Suprapubic skin (tissue), 4 donors: ENCODE measurements at regions not wholly inside any gene's neighbourhood (a gene's known extent, or its start where the extent isn't known, plus 50 kb on each side); places are given as distances from the start of the nearest gene placed in this dataset.

Experiments used
- DNase-seq, 2 donors: peaks; one replicate each; pipeline ENCODE4 v3.0.0-alpha.2; 2019; ENCODE audit warnings: low spot score in 2 of 2
- H3K27ac ChIP-seq: fragments of 200-600 bp; sonication (generic); one replicate; pipeline ENCODE4 v1.5.1; 2019
- H3K27me3 ChIP-seq: fragments of 200-600 bp; sonication (generic); one replicate; pipeline ENCODE4 v1.5.1; 2019
- H3K36me3 ChIP-seq: fragments of 200-600 bp; sonication (generic); one replicate; pipeline ENCODE4 v1.5.1; 2019
- H3K4me1 ChIP-seq: fragments of 200-600 bp; sonication (generic); one replicate; pipeline ENCODE4 v1.5.1; 2019
- H3K4me3 ChIP-seq: fragments of 200-600 bp; sonication (generic); one replicate; pipeline ENCODE4 v1.5.1; 2019; ENCODE audit warnings: mild to moderate bottlenecking
- H3K9me3 ChIP-seq: fragments of 200-600 bp; sonication (generic); one replicate; pipeline ENCODE4 v1.5.1; 2019
- CTCF ChIP-seq, 2 donors: fragments of 200-600 bp in 1 of 2; fragments of 450-650 bp in 1 of 2; sonication (generic) in 1 of 2; IDR thresholded peaks; one replicate each; pipeline ENCODE4 v1.5.1; 2016 to 2019; ENCODE audit warnings: antibody characterized with exemption in 2 of 2, mild to moderate bottlenecking in 1 of 2, moderate library complexity in 1 of 2
- EP300 ChIP-seq: sonication (generic); formaldehyde crosslinking; IDR thresholded peaks from one replicate; pipeline ENCODE4 v1.6.1; 2017; ENCODE audit warnings: antibody characterized with exemption
- POLR2A ChIP-seq, 2 donors: fragments of 450-650 bp; IDR thresholded peaks; one replicate each; pipeline ENCODE4 v1.6.1; 2017; ENCODE audit warnings: antibody characterized with exemption in 2 of 2, mild to moderate bottlenecking in 2 of 2, moderate library complexity in 2 of 2
- POLR2AphosphoS5 ChIP-seq, 3 donors: sonication (generic); formaldehyde crosslinking; IDR thresholded peaks; one replicate each; pipeline ENCODE4 v1.6.1; 2017; ENCODE audit warnings: antibody characterized with exemption in 3 of 3
- WGBS: methylation state at CpG from one replicate; pipeline ENCODE4 v1.1.5; 2018; 5-methylcytosine and 5-hydroxymethylcytosine counted together

GRCh38 chr16:35485915-35486314, 2026.5 kb downstream of the TP53TG3F start:
- Histone ChIP-seq H3K9me3 (no peaks in the 10 kb centered on the region), H3K27ac (no peak overlapping the region), H3K4me3 (no peak overlapping the region), H3K4me1 (no peaks in the 10 kb centered on the region), H3K36me3 (no peaks in the 10 kb centered on the region), H3K27me3 (no peaks in the 10 kb centered on the region)
- 83% methylated on average over 17 of the region's 17 CpGs for WGBS
- TF ChIP-seq POLR2A (IDR thresholded peaks at IDR 0.05) (no peak), CTCF (IDR thresholded peaks at IDR 0.05) (no peak), EP300 (no peak), POLR2AphosphoS5 (IDR thresholded peaks at IDR 0.05) (no peak)
- no peak for DNase-seq

GRCh38 chr16:35492225-35492624, 2032.8 kb downstream of the TP53TG3F start:
- H3K4me3 ChIP-seq, result no peak overlapping the region
- H3K9me3 ChIP-seq, result no peaks in the 10 kb centered on the region
- no peaks in the 10 kb centered on the region for H3K4me1 ChIP-seq
- no peaks in the 10 kb centered on the region for H3K27me3 ChIP-seq
- DNase-seq, result no peak
- no peak overlapping the region for H3K27ac ChIP-seq
- TF ChIP-seq POLR2AphosphoS5 (IDR thresholded peaks at IDR 0.05) (no peak), POLR2A (IDR thresholded peaks at IDR 0.05) (no peak), EP300 (no peak), CTCF (IDR thresholded peaks at IDR 0.05) (no peak)
- no peaks in the 10 kb centered on the region for H3K36me3 ChIP-seq
- 59% methylated on average over 27 of the region's 28 CpGs for WGBS

- no peaks in the 10 kb centered on the region for H3K27me3 ChIP-seq
- no peaks in the 10 kb centered on the region for H3K4me1 ChIP-seq
- H3K4me3 ChIP-seq, result no peak overlapping the region
- TF ChIP-seq POLR2A (IDR thresholded peaks at IDR 0.05) (no peak), POLR2AphosphoS5 (IDR thresholded peaks at IDR 0.05) (no peak), CTCF (IDR thresholded peaks at IDR 0.05) (no peak), EP300 (no peak)
- H3K9me3 ChIP-seq, result no peaks in the 10 kb centered on the region
- DNase-seq, result no peak
- H3K27ac ChIP-seq, result no peak overlapping the region
- 30% methylated on average over 1 of the region's 1 CpG for WGBS
- no peaks in the 10 kb centered on the region for H3K36me3 ChIP-seq
Observed at GRCh38 chr16:35497399-35497798, 2038.0 kb downstream of the TP53TG3F start.

GRCh38 chr16:35506018-35506897, 2046.8 kb downstream of the TP53TG3F start:
- Histone ChIP-seq H3K4me1 (no peaks in the 10 kb centered on the region), H3K36me3 (no peaks in the 10 kb centered on the region), H3K4me3 (no peak overlapping the region), H3K27ac (no peak overlapping the region), H3K9me3 (peaks cover 16% of the 10 kb centered on the region), H3K27me3 (no peaks in the 10 kb centered on the region)
- DNase-seq, result no peak
- 55% methylated on average over 50 of the region's 51 CpGs for WGBS
- TF ChIP-seq EP300, result no peak

- Histone ChIP-seq H3K4me3 (no peak overlapping the region), H3K9me3 (peaks cover 16% of the 10 kb centered on the region), H3K4me1 (no peaks in the 10 kb centered on the region), H3K36me3 (no peaks in the 10 kb centered on the region), H3K27ac (no peak overlapping the region), H3K27me3 (no peaks in the 10 kb centered on the region)
- 65% methylated on average over 16 of the region's 16 CpGs for WGBS
- no peak for DNase-seq
- TF ChIP-seq EP300, result no peak
- TF ChIP-seq POLR2A (IDR thresholded peaks at IDR 0.05), result no peak
- TF ChIP-seq CTCF (IDR thresholded peaks at IDR 0.05), result no peak
- TF ChIP-seq POLR2AphosphoS5 (IDR thresholded peaks at IDR 0.05), result no peak
Observed at GRCh38 chr16:35506898-35507194, 2047.4 kb downstream of the TP53TG3F start.
